H54 (cell line): ENCODE measurements at regions not wholly inside any gene's neighbourhood (a gene's known extent, or its start where the extent isn't known, plus 50 kb on each side); places are given as distances from the start of the nearest gene placed in this dataset.

ENCODE experiments used
- DNase-seq: peaks from one replicate; pipeline ENCODE4 v3.0.0; 2011; ENCODE audit warnings: low spot score, mixed read lengths; ENCODE audit not compliant: insufficient read length
- FAIRE-seq: peaks from 3 replicates; lab custom pipeline; 2011; peaks lifted over from hg19 to GRCh38; lab: Jason Lieb, UNC
- POLR2A ChIP-seq: IDR thresholded peaks from 2 replicates; pipeline ENCODE4 v1.6.1; 2011; ENCODE audit warnings: low read depth, mild to moderate bottlenecking, low read length

DNA sequence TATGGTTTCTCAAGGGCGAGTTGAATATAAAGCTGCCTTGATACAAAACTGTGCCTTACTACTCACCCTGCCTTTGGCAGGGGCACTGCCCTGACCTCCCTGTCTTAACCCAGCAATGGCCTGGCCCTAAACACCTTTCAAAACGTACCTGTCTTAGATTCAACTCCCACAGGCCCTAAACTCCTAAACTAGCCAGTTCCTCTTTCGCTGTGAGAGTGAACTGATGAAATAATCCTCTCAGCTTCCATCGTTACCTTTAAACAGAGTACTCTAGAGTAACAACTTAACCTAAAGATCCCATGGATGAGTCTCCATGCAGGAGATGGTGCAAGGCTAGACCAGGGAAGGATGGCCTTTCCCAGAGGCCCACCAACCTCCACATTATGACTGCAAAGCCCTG lies 133.0 kb upstream of the THBS1 start:
- FAIRE-seq (no peak), DNase-seq (no peak)
- no peak for TF ChIP-seq POLR2A

DNA sequence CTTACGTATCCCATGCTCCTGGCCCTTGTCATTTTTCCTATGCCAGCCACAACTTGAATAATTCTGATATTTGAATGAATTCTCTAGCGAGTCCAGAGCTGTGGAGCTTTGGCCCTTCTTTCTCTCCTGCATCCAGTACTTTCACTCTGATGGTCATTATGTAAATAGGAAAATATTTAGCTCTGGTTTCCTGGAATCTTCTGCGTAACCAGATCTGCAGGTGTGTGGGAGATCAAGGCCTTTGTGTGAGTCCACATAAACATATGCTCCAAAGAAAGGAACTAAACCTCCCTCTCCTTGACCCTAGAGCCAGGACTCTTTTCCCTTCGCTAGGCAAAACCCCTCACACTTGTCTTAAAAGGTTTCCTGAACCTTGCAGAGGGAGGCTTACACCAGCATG lies 132.5 kb upstream of the THBS1 start:
- DNase-seq (no peak), FAIRE-seq (no peak)
- TF ChIP-seq POLR2A: no peak

DNA sequence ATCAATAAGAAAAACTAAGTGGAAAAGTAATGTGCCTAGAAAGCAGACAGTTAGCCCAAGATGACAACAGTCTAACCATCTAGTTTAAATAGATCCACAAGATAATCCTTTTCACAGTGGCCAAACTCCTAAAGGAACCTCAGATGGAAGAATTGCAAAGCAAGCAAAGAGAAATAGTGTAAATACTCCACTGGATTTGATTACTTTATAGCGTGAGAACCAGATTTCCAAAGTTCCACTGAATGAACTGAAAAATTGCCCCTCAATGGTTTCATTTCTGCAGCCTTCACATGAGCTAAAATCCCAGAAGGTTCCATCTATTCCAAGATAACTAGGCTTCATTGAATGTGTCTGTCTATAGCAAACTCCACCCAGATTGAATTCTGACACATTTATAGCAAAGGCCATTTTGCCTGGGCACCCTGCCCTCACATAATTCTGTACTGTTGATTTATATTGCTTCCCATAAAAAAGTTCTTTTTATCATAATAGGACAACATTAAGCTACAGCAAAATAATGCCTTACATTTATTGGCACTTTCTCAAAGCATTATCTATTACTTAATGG lies 129.7 kb upstream of the THBS1 start:
- no peak for DNase-seq
- no peak for FAIRE-seq
- no peak for TF ChIP-seq POLR2A

DNA sequence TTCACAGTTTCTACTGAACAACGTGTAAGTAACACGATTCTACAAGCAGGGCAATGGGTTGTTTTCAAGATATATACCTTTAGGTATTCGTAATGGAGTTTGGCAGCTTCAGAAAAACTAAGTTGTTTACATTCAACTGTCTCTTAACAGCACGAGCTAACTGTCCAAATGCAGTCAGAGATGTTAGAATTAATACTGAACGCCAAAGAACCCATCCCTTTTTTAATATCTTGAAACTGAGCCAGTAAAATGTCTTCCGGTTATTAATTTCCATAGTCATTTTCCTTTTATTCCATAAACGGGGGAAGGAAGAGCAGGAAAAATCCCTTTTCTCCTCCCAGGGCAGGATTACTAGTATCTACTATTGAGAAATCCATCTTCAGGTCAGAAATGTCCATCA lies 129.0 kb upstream of the THBS1 start:
- DNase-seq (no peak), FAIRE-seq (no peak)
- no peak for TF ChIP-seq POLR2A

DNA sequence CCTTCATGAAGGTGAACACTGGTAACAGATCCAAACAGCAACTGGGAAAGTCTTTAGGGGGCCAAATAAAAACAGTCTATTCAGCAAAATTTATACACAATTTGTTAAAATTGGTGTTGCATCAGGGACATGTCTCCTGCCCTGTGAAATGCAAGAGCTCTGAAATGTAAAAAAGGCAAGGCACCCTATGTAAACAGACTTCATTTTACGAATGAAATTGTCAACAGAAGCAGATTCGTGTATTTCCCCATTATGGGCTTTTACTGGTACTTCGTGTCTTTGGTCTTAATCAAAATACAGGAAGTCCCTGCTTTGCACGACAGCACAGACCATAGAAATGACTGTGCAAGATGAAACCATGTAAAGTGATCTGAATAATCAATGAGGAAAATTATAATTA lies 127.3 kb upstream of the THBS1 start:
- FAIRE-seq: no peak
- DNase-seq: no peak
- TF ChIP-seq POLR2A: no peak

DNA sequence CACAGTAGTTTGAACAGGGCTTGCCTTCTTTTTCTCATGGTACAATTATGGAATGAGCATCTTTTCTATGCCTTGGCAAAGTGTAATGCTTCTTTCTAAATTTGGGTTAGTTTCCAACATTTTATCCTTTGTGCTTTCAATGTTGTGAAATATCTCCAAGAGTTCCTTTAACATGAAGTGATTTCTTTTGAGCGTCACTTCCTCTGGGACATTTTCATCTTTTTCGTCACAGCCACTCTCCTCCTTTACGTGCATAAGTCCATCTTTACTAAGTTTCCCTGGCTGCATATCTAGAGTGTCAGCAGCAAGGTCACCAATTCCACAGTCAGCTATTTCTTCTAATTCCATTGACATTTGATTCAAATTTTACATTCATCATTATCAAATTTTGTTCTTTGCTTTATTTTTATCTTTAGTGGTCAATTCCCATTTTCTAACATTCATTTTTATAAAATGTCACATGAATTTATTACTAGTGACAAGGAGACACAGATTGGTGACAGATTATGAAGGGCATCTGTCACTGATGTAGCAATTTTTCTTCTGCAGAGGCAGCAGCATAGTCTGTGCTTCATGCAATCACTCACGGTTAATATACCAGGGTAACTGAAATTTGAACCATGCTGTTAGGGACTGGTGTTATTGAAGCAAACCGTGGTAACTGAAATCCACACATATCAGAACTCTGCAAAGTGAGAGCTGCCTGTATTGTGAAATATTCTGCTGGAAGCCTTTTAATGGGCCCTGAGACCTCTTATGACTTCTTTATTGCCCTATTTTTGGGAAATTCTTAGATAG lies 126.5 kb upstream of the THBS1 start:
- DNase-seq (no peak), FAIRE-seq (no peak)
- TF ChIP-seq POLR2A: no peak

DNA sequence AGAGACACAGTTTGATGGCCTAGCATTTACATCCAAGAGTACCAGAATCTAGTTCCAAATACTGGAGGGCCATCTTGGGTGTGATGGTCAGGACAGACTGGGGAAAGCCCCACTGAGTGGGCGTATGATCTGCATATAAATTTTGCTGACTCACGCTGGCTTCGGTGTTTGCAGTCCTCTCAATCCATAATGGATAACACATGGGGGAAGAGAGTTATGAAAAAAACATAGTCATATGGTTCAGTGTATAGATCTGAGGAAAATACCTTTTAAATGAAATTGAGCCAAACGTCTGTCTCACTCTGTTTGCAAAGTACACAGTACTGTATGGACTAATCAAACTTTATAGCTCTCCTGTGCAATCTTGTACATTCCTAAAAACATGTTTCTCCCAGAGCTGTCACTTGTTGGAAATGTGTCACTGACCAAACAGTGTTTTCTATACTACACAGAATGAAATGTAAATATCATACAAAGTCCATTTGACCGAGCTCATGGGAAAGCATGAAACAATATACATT lies 125.3 kb upstream of the THBS1 start:
- FAIRE-seq (peak; percentile 52), DNase-seq (no peak)
- TF ChIP-seq POLR2A: no peak

DNA sequence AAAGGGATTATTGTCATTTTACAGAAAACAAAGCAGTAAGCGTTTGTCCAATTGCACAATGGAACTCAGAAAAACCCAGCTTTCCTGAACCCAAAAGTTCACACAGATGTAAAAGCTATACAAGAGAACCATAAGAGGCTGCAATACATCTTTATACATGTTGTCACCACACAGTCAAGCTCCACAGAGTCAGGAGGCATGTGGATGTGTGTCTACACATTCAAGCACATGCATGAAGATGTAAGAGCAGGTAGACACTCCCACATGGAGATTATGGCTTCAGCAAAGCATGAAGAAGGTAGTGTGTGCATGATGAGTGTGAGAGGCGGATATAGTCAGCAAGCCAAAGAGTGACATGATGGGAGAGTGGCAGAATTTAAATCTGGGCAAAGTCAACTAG lies 124.7 kb upstream of the THBS1 start:
- no peak for DNase-seq
- no peak for FAIRE-seq
- TF ChIP-seq POLR2A: no peak

DNA sequence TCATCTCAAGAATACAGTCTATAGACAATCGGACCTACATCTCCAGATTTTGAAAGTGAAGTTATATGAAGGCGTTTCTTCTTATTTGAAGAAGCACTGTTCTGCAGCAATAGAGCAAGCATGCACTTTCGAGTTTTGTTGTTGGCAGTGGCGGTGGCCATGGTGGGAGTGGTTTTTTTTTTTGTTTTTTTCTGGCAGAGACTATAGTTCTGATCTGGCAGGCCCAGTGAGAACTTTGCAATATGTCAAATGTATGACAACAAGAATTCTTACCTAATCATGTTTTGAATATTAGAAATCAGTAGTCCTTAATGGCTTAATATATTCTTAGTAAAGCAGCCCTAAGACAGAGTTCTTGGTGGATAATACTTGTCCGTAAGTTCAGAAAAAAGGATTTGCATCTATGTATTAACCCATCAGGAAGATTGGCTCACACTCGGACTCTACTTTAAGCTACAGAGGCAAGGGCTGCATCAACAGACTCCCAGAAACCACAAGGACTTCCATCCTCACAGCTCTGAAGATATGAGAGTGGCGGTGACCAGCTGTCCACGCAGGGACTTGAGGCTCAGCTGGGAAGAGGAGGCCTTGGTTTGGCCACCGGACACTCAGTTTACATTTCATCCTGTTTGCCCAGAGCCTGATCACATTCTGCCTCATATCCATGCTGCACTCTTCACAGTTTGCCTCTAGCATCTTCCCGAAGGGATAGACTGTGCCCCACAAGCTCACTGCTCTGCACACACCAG lies 124.1 kb upstream of the THBS1 start:
- FAIRE-seq: no peak
- no peak for DNase-seq
- TF ChIP-seq POLR2A: no peak

DNA sequence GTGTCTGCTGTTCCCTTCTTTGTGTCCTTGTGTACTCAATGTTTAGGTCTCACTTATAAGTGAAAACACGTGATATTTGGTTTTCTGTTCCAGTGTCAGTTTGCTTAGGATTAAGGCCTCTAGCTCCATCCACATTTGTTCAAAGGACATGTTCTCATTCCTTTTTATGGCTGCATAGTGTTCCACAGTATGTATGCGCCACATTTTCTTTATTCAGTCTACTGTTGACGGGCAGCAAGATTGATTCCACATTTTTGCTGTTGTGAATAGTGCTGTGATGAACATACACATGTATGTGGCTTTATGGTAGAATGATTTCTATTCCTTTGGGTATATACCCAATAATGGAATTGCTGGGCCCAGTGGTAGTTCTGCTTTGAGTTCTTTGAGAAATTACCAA lies 122.7 kb upstream of the THBS1 start:
- FAIRE-seq: no peak
- no peak for TF ChIP-seq POLR2A
- DNase-seq: no peak

DNA sequence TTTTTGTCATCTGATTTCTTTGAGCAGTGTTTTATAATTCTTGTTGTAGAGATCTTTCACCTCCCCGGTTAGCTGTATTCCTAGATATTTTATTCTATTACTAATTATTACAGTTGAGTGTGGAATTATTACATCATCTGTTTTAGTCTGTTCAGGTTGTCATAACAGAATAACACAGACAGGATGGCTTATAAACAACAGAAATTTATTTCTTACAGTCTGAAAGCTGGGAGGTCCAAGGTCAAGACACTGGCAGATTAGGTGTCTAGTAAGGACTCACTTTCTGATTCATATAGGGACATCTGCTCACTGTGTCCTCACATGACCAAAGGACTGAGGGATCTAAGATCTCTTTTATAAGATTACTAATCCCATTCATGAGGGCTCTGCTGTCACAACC lies 121.3 kb upstream of the THBS1 start:
- no peak for DNase-seq
- TF ChIP-seq POLR2A: no peak
- no peak for FAIRE-seq

DNA sequence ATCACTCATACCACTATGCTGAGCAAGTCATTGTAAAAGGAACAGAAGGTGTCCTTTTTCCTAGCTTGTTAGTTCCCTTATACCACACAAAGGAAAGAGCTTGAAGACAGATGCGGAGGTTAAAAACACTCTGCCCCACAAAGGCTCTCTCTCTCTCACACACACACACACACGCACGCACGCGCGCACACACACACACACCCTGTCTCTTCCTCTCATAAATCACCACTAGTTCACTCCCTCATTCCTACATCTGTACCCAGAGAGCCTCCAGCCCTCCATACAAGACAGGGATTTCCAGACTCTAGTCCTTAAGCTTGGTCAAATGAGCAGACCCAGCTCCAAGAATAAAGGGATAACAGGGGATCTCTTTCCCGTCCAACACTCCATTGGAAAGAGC lies 120.1 kb upstream of the THBS1 start:
- no peak for FAIRE-seq
- TF ChIP-seq POLR2A: no peak
- DNase-seq: no peak

DNA sequence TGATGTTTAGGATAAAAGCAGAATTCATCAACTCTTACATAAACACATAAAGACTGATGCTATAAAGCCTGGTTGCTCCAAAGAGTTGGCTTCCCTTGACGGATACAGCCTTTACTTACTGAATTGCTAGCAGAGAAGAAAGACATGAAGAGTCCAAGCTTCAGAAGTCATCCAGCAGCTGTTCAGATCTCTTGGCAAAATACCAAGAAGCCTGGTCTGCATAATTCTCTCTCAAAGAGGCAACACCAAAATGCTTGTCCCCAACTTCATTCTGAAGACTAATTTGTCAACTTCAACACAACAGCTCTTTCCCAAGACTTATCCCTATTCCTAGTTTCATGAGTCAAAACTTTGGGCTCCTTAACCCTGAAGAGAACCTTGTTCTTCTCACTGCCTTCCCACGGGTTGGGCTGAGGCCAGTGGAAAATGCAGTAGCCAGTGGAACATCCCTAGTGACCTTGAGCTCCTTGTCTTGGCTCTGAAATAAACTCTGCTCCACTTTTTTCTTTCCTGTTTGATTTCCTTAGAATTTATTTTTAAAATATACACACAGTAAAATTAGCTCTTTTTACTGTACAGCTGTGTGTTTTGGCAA lies 119.2 kb upstream of the THBS1 start:
- FAIRE-seq: no peak
- no peak for DNase-seq
- TF ChIP-seq POLR2A: no peak

DNA sequence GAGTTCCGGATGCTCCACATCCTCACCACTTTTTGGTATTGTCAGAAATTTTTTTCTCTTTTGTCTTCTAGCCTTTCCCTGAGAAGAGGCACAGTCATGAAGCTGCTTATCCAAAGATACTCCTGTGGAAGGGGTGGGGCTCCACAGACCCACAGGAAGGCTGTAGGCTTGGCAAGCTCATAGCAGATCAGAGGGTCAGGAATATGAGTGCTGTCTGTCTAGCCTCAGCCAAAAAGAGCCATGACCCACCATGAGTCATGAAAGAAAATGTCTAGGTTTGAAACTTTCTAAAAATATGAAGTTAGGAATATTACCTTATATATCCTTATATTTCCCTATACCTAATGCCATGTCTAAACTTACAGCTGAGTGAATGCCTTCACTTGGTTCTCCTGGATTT lies 118.2 kb upstream of the THBS1 start:
- FAIRE-seq: no peak

More for the DNA sequence above, 118.2 kb upstream of the THBS1 start:
- no peak for TF ChIP-seq POLR2A
- no peak for DNase-seq
